Dermis microvascular lymphatic vessel endothelial cell (primary cell): ENCODE measurements at regions not wholly inside any gene's neighbourhood (a gene's known extent, or its start where the extent isn't known, plus 50 kb on each side); places are given as distances from the start of the nearest gene placed in this dataset.

ENCODE experiments used
- DNase-seq, 2 donors: peaks; one replicate each; pipeline versions ENCODE4 v3.0.0 to v3.0.0-alpha.2; 2010; ENCODE audit warnings: low read depth in 2 of 2

- DNase-seq = no peak
These were observed 116.2 kb downstream of the NSUN3 start for GRCh38 chr3:94179059-94179458.

DNA sequence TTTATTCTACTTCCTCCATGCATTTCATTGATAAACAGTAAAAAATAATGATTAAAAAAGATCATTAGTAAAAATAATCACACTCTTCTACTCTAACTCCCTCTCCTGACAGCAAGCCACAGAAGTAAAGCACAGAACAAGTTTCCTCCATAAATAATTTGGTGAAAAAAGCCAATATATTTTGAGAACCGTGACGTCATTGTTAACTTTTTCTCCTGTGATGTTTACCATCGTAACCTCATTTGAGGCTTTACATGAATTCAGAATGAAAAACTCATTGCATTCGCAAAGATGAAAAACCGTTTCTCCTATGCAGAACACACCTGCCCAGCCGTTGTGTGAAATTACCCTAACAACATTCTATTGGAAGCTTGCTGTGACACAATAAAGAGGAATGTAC is 120.7 kb downstream of the NSUN3 start:
- DNase-seq = no peak

DNA sequence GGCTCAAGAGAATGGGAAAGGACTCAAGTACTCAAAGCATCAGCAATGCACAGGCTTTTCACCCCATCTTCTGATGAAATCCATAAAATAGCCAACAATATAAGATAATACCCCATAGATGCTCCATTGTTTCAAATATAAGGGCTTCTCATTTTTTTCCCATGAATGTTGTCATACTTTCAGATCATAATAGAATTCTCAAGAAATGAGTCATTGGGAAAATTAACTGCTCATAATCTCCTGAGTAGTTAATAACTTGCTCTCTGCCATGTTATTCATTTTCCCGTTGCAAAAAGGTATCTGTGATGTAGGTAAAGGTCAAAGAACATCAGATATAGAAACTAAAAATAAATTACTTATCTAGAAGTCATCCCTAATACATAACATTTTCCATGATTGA is 121.9 kb downstream of the NSUN3 start:
- DNase-seq = no peak

- no peak for DNase-seq
These were observed 122.9 kb downstream of the NSUN3 start for GRCh38 chr3:94185753-94186152.

DNA sequence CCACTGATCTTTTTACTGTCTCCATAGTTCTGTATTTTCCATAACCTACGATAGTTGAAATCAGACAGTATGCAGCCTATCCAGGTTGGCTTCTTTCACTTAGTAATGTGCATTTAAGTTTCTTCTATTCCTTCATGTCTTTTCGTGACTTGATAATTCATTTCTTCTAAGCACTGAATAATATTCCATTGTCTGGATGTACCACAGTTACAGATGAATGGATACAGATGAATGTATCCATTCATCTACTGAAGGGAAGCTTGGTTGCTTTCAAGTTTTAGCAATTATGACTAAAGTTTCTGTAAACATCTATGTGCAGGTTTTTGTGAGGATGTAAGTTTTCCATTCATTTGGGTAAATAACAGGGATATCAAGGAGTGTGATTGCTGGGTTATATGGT is 124.8 kb downstream of the NSUN3 start:
- DNase-seq = no peak

- DNase-seq = no peak
These were observed 132.5 kb downstream of the NSUN3 start for GRCh38 chr3:94195381-94195780.

- DNase-seq = no peak
These were observed 143.4 kb downstream of the NSUN3 start for GRCh38 chr3:94206291-94206690.

- no peak for DNase-seq
These were observed 147.4 kb downstream of the NSUN3 start for GRCh38 chr3:94210256-94210655.

- no peak for DNase-seq
These were observed 154.5 kb downstream of the NSUN3 start for GRCh38 chr3:94217406-94217805.

DNA sequence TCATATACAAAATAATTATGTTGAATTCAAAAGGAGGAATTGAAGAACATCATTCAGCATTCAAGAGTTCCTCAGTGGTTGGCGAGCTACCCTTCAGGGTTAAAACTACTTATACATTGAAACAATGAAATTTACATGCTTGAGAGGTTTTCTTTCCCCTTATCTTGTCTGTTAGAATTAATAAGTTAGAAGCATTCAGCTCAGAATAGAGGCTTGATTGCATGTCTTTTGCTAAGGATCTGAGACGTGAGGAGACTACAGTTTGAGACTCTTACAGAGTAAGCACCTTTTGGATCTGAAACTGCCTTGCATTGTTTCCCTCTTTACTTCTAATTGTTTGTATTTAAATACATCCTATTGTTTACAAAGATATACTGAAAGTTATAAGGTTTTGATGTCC is 157.6 kb downstream of the NSUN3 start:
- DNase-seq = no peak

GRCh38 chr3:94221829-94222228 is 159.0 kb downstream of the NSUN3 start:
- no peak for DNase-seq

GRCh38 chr3:94225148-94225865 is 162.4 kb downstream of the NSUN3 start:
- no peak for DNase-seq

- no peak for DNase-seq
These were observed 163.2 kb downstream of the NSUN3 start for GRCh38 chr3:94226078-94226477.

- DNase-seq = no peak
These were observed 170.1 kb downstream of the NSUN3 start for GRCh38 chr3:94232921-94233320.

DNA sequence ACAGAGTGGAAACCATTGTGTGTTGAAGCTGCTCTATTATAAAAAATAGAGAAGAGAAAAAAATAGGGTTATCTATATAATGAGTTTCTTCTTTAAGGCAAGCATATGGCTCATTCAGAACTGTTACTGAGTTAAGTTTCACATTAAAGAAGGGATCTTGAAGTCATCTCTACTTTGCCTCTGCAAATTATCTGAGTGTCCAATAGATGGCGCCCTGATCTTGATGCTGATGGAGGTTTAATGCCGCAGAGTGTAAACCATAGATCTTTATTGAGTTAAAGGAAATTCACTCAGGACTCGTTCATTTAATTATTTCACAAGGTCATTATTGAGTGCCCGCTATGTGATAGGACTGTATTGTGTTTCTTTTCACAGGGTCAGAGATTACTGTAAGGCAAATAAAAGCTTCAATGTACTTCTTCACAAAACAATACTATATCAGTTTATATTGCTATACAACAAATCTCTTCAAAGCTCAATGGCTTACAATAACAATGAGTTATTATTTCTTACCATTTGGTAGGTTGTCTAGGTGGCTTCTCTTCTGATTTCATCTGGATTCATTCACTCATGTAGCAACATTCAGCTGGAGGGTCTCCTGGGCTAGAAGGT is 171.4 kb downstream of the NSUN3 start:
- DNase-seq = peak in 1 of 2 donors; percentile 28

DNA sequence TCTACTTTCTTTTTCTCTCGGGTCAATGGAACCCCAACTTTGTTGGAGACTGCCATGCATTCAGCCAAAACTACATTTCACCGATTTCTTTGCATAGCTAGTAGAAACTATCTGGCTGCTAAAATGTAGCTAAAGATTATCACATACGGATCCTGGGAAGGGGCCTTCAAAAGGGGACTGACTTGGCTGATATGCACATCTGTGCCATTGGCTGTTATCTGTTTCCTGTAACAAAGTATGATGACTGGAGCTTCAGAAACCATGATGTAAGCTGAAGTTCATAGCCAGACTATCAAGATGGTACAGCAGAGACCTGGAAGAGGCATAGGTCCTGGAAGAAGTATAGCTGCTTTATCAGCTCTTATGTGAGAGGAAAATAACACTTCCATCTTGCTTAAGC is 179.1 kb downstream of the NSUN3 start:
- no peak for DNase-seq

GRCh38 chr3:94246171-94246570 is 183.3 kb downstream of the NSUN3 start:
- no peak for DNase-seq

DNA sequence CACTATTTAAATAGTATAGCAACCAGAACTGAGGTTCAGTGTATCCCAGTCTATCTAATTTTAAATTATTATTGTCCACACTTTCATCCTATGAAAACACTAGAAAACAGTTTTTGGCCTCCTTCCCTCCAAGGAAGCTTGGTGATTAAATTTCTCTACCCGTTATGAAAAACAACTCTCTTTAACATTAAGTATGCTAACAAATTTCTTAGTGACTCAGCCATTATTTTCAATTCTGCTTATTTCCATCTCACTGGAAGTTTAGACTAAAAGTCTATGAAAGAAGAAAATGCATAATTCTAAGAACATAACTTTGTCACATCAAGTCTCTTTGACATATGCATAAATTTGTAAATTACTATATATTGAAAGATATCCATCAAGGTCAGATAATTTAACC is 185.2 kb downstream of the NSUN3 start:
- no peak for DNase-seq

DNA sequence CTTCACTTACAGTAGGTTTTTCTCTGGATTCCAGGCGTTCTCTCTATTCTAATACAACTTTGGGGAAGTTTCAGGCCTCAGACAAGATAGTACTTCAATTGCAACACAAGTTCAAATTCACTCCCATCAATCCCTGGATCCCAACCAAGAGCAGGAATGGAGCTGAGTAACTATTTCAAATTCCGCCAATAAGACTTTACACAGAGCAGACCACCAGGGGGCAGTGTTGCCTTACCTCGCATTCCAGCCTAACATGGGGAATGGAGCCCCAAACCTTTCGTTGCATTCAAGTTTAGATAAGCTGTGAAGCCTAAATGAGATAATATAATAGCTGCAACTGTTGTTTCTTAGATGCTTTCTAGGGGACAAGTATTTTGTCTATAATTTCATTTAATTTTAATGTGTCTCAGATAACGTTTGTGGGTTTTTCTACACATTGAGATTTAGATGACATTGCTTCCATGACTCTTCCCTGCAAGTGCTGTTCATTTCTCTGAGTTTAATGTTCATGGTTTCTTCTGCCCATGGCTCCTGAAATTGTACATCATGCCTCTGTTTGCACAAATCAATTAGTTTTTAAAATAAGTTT is 186.7 kb downstream of the NSUN3 start:
- DNase-seq = peak; percentile 43 to 62

- no peak for DNase-seq
These were observed 188.7 kb downstream of the NSUN3 start for GRCh38 chr3:94251566-94251965.

DNA sequence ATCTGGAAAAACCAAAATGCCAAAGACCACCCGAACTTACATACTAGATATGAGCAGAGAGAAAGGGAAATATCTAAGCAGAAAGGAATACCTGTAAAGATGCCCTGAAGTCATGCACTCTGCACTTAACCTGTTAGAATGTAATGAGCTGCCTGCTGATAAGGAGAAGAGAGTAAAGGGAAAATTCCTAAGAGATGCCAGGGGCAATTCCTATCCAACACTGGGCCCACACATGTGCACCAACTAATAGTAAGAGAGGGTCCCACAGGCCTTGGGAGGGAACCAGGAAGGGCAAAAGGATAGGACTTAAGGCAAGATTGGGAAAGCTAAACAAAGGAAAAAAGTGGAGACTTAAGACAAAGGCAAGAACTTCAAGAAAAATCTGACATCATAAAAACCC is 189.5 kb downstream of the NSUN3 start:
- no peak for DNase-seq

DNA sequence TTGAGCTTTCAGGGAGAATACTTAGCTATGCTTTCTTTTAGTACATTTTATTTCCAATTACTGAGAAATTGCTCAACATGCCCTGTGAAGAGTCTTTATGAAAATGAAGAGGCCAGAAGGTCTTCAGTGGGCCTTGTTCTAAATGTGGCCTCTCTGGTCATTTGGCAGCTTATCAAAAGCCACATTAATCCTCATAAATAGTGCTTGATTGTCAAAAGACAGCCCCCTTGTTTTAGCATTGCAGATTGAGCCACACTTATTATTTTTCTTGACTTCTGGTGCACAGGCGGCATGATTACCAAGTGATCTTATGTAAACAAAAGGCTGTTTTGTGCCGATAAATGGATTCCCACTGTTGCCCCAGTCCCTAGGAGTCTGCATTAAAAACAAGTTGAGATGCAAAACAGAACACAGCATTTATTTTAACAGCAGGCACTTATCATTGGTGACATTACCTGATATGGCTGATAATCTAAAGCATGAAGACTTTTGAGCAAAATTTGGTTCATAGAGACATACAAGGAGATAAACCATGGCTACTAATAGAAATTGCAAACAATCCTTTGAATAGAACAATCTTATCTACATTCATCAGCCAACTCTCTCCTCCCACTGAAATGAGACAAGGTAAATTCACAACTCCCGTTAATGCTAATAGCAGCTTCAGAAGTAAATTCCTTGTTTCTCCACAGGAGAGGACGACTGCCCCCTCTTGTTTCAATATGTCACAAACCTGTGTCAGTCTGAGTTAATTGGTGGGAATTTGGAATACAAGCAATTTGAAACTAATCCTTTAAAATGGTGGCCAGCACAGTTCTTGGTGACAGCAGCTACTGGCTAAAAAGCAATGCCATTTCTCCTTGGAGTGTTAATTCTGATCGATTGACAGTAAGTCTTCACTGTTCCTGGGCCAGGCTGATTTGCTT is 194.3 kb downstream of the NSUN3 start:
- DNase-seq = no peak
